HEK293 (cell line): ENCODE measurements at regions not wholly inside any gene's neighbourhood (a gene's known extent, or its start where the extent isn't known, plus 50 kb on each side); places are given as distances from the start of the nearest gene placed in this dataset.

ENCODE experiments used
- CTCF ChIA-PET: fragments of 350-600 bp; formaldehyde crosslinking; extraction: SDS; loops from one replicate; lab custom pipeline; 2021; ENCODE audit warnings: antibody characterized with exemption; lab: Yijun Ruan, JAX
- POLR2A ChIA-PET: fragments of 300-600 bp; formaldehyde crosslinking; extraction: SDS; loops from one replicate; lab custom pipeline; 2020; ENCODE audit warnings: antibody characterized with exemption, inconsistent platforms; lab: Yijun Ruan, JAX
- H3K27ac ChIP-seq: fragments of 200-500 bp; sonication (Bioruptor generic); 2 replicates; pipeline ENCODE4 v1.5.1; 2014; ENCODE audit warnings: low read depth, low read length, control low read depth, inconsistent platforms; ENCODE audit errors: extremely low read depth
- H3K36me3 ChIP-seq, 2 experiments: fragments of 200-500 bp in 1 of 2; sonication (Bioruptor generic) in 1 of 2; 1 replicate in 1 of 2; 2 replicates in 1 of 2; pipeline ENCODE4 v1.5.1; 2014 to 2017; ENCODE audit warnings: inconsistent platforms in 2 of 2, low read length in 2 of 2; ENCODE audit not compliant: control insufficient read depth in 2 of 2, insufficient read depth in 1 of 2
- H3K4me1 ChIP-seq: fragments of 200-500 bp; sonication (Bioruptor generic); 2 replicates; pipeline ENCODE4 v1.5.1; 2014; ENCODE audit warnings: mild to moderate bottlenecking, low read length, inconsistent platforms; ENCODE audit not compliant: control insufficient read depth, insufficient read depth
- H3K4me3 ChIP-seq: 2 replicates; pipeline ENCODE4 v1.5.1; 2011; ENCODE audit warnings: low read depth, mild to moderate bottlenecking, control low read depth, low read length, moderate library complexity
- H3K9me3 ChIP-seq: fragments of 200-500 bp; sonication (Bioruptor generic); 2 replicates; pipeline ENCODE4 v1.5.1; 2014; ENCODE audit warnings: low read depth, low read length, inconsistent platforms; ENCODE audit not compliant: control insufficient read depth, insufficient read depth
- BCL11B ChIP-seq: fragments of 450-650 bp; formaldehyde crosslinking; IDR thresholded peaks from 2 replicates; pipeline ENCODE4 v1.5.1; 2016; ENCODE audit warnings: low read depth, missing biosample characterization, missing genetic modification characterization
- KLF16 ChIP-seq: fragments of 450-650 bp; formaldehyde crosslinking; IDR thresholded peaks from 2 replicates; pipeline ENCODE4 v1.5.1; 2017; ENCODE audit warnings: missing biosample characterization, missing genetic modification characterization
- KLF17 ChIP-seq: fragments of 450-650 bp; formaldehyde crosslinking; IDR thresholded peaks from 2 replicates; pipeline ENCODE4 v1.5.1; 2016; ENCODE audit warnings: missing biosample characterization, missing genetic modification characterization
- MEIS1 ChIP-seq: sonication (generic); formaldehyde crosslinking; IDR thresholded peaks from 2 replicates; pipeline ENCODE4 v1.8.1; 2022; ENCODE audit warnings: missing genetic modification reagents, mild to moderate bottlenecking, borderline replicate concordance
- SCRT1 ChIP-seq: fragments of 450-650 bp; formaldehyde crosslinking; IDR thresholded peaks from 2 replicates; pipeline ENCODE4 v1.5.1; 2016; ENCODE audit warnings: missing biosample characterization, missing genetic modification characterization, borderline replicate concordance
- ZBTB26 ChIP-seq: fragments of 450-650 bp; formaldehyde crosslinking; optimal IDR thresholded peaks from 2 replicates; pipeline ENCODE3; 2016; ENCODE audit warnings: missing biosample characterization, mild to moderate bottlenecking, missing genetic modification characterization
- ZBTB6 ChIP-seq: fragments of 450-650 bp; formaldehyde crosslinking; IDR thresholded peaks from 2 replicates; pipeline ENCODE4 v1.5.1; 2017; ENCODE audit warnings: missing biosample characterization, missing genetic modification characterization
- ZEB2 ChIP-seq: fragments of 450-650 bp; formaldehyde crosslinking; IDR thresholded peaks from 2 replicates; pipeline ENCODE4 v1.5.1; 2016; ENCODE audit warnings: missing biosample characterization, missing genetic modification characterization
- ZNF155 ChIP-seq: fragments of 450-650 bp; formaldehyde crosslinking; IDR thresholded peaks from 2 replicates; pipeline ENCODE4 v1.5.1; 2016; ENCODE audit warnings: missing biosample characterization, missing genetic modification characterization
- ZNF169 ChIP-seq: fragments of 450-650 bp; formaldehyde crosslinking; IDR thresholded peaks from 2 replicates; pipeline ENCODE4 v1.5.1; 2016; ENCODE audit warnings: missing biosample characterization, missing genetic modification characterization
- ZNF292 ChIP-seq: fragments of 450-650 bp; formaldehyde crosslinking; IDR thresholded peaks from 2 replicates; pipeline ENCODE4 v1.5.1; 2016; ENCODE audit warnings: low read depth, missing biosample characterization, missing genetic modification characterization, borderline replicate concordance
- ZNF341 ChIP-seq: fragments of 450-650 bp; formaldehyde crosslinking; IDR thresholded peaks from 2 replicates; pipeline ENCODE4; 2016; ENCODE audit warnings: low read depth, missing biosample characterization, missing genetic modification characterization
- ZNF362 ChIP-seq: fragments of 450-650 bp; formaldehyde crosslinking; IDR thresholded peaks from 2 replicates; pipeline ENCODE4 v1.5.1; 2016; ENCODE audit warnings: missing biosample characterization, missing genetic modification characterization
- ZNF48 ChIP-seq: fragments of 450-650 bp; formaldehyde crosslinking; IDR thresholded peaks from 2 replicates; pipeline ENCODE4 v1.5.1; 2016; ENCODE audit warnings: missing biosample characterization, missing genetic modification characterization
- ZNF513 ChIP-seq: fragments of 450-650 bp; IDR thresholded peaks from 2 replicates; pipeline ENCODE4 v1.5.1; 2018; ENCODE audit warnings: missing biosample characterization, missing genetic modification characterization
- ZNF521 ChIP-seq: fragments of 450-650 bp; formaldehyde crosslinking; IDR thresholded peaks from 2 replicates; pipeline ENCODE4 v1.5.1; 2017; ENCODE audit warnings: missing biosample characterization, mild to moderate bottlenecking, missing genetic modification characterization
- ZNF530 ChIP-seq: fragments of 450-650 bp; formaldehyde crosslinking; IDR thresholded peaks from 2 replicates; pipeline ENCODE4 v1.5.1; 2016; ENCODE audit warnings: low read depth, missing biosample characterization, missing genetic modification characterization
- ZNF561 ChIP-seq: fragments of 450-650 bp; IDR thresholded peaks from 2 replicates; pipeline ENCODE4 v1.5.1; 2018; ENCODE audit warnings: missing biosample characterization, missing genetic modification characterization, borderline replicate concordance
- ZNF580 ChIP-seq: fragments of 450-650 bp; formaldehyde crosslinking; IDR thresholded peaks from 2 replicates; pipeline ENCODE4 v1.5.1; 2016; ENCODE audit warnings: missing biosample characterization, missing genetic modification characterization
- ZNF660 ChIP-seq: fragments of 450-650 bp; IDR thresholded peaks from 2 replicates; pipeline ENCODE4 v1.5.1; 2018; ENCODE audit warnings: missing biosample characterization, mild to moderate bottlenecking, missing genetic modification characterization
- ZNF776 ChIP-seq: fragments of 450-650 bp; formaldehyde crosslinking; IDR thresholded peaks from 2 replicates; pipeline ENCODE4 v1.5.0; 2017; ENCODE audit warnings: missing biosample characterization, missing genetic modification characterization, borderline replicate concordance
- ZSCAN4 ChIP-seq: fragments of 450-650 bp; formaldehyde crosslinking; IDR thresholded peaks from 2 replicates; pipeline ENCODE4 v1.5.1; 2017; ENCODE audit warnings: missing biosample characterization, missing genetic modification characterization
- ZSCAN5A ChIP-seq: fragments of 450-650 bp; formaldehyde crosslinking; IDR thresholded peaks from 2 replicates; pipeline ENCODE4 v1.5.1; 2016; ENCODE audit warnings: missing biosample characterization, missing genetic modification characterization
- ZXDB ChIP-seq: fragments of 450-650 bp; formaldehyde crosslinking; IDR thresholded peaks from 2 replicates; pipeline ENCODE4 v1.5.1; 2016; ENCODE audit warnings: missing biosample characterization, missing genetic modification characterization

- H3K36me3 ChIP-seq: no peaks in the 10 kb centered on the region
- H3K27ac ChIP-seq: no peak overlapping the region
- no peaks in the 10 kb centered on the region for H3K9me3 ChIP-seq
- CTCF ChIA-PET: no interaction called here
- TF ChIP-seq ZNF561 (tag by site-specific recombination): no peak
- peak; percentile 81 for TF ChIP-seq MEIS1 (CRISPR knock-in tag)
- no peak for TF ChIP-seq ZNF362 (tag by site-specific recombination)
- TF ChIP-seq ZNF580 (tag by site-specific recombination): no peak
- TF ChIP-seq BCL11B (tag by site-specific recombination): no peak
- no peak overlapping the region for H3K4me3 ChIP-seq
- POLR2A ChIA-PET: no interaction called here
- H3K4me1 ChIP-seq: no peaks in the 10 kb centered on the region
Observed at GRCh38 chr5:3056866-3057265, 305.4 kb upstream of the IRX2 start.

GRCh38 chr5:3051400-3051799 lies 299.9 kb upstream of the IRX2 start:
- H3K36me3 ChIP-seq: no peaks in the 10 kb centered on the region
- H3K4me1 ChIP-seq: no peaks in the 10 kb centered on the region
- CTCF ChIA-PET: no interaction called here
- POLR2A ChIA-PET: no interaction called here
- no peaks in the 10 kb centered on the region for H3K9me3 ChIP-seq
- no peak for TF ChIP-seq ZNF660 (tag by site-specific recombination)
- no peak for TF ChIP-seq ZBTB26 (tag by site-specific recombination)
- no peak for TF ChIP-seq ZNF521 (tag by site-specific recombination)
- no peak for TF ChIP-seq BCL11B (tag by site-specific recombination)
- no peak for TF ChIP-seq ZNF48 (tag by site-specific recombination)
- no peak for TF ChIP-seq ZEB2 (tag by site-specific recombination)
- no peak for TF ChIP-seq ZSCAN4
- TF ChIP-seq KLF17 (tag by site-specific recombination): no peak
- TF ChIP-seq ZNF292 (tag by site-specific recombination): no peak
- TF ChIP-seq ZNF530 (tag by site-specific recombination): no peak
- no peak for TF ChIP-seq ZNF169
- no peak for TF ChIP-seq ZNF776 (tag by site-specific recombination)
- TF ChIP-seq ZNF155: no peak
- no peak for TF ChIP-seq ZSCAN5A (tag by site-specific recombination)
- no peak for TF ChIP-seq ZXDB (tag by site-specific recombination)
- TF ChIP-seq KLF16: no peak
- TF ChIP-seq ZNF341: no peak
- no peak for TF ChIP-seq SCRT1
- no peak for TF ChIP-seq ZBTB6 (tag by site-specific recombination)
- no peak for TF ChIP-seq ZNF513 (tag by site-specific recombination)
- TF ChIP-seq, all 188 proteins: peak for 0
- no peak overlapping the region for H3K27ac ChIP-seq
- H3K4me3 ChIP-seq: no peak overlapping the region
